Fibroblast of pulmonary artery (primary cell): ENCODE measurements at regions not wholly inside any gene's neighbourhood (a gene's known extent, or its start where the extent isn't known, plus 50 kb on each side); places are given as distances from the start of the nearest gene placed in this dataset.

Source experiments
- DNase-seq: peaks from one replicate; pipeline ENCODE4 v3.0.0-alpha.2; 2010; ENCODE audit warnings: low read depth
- H3K4me3 ChIP-seq: replicated peaks from 2 replicates; pipeline ENCODE4 v1.5.1; 2011; ENCODE audit warnings: low read depth, mild to moderate bottlenecking, control low read depth, low read length, moderate library complexity
- TF ChIP-seq, protein P1 (sequence below): IDR thresholded peaks from 2 replicates; pipeline ENCODE4 v1.5.1; 2011; ENCODE audit warnings: mild to moderate bottlenecking, control low read depth, low read length, inconsistent platforms; ENCODE audit errors: missing control alignments

DNA sequence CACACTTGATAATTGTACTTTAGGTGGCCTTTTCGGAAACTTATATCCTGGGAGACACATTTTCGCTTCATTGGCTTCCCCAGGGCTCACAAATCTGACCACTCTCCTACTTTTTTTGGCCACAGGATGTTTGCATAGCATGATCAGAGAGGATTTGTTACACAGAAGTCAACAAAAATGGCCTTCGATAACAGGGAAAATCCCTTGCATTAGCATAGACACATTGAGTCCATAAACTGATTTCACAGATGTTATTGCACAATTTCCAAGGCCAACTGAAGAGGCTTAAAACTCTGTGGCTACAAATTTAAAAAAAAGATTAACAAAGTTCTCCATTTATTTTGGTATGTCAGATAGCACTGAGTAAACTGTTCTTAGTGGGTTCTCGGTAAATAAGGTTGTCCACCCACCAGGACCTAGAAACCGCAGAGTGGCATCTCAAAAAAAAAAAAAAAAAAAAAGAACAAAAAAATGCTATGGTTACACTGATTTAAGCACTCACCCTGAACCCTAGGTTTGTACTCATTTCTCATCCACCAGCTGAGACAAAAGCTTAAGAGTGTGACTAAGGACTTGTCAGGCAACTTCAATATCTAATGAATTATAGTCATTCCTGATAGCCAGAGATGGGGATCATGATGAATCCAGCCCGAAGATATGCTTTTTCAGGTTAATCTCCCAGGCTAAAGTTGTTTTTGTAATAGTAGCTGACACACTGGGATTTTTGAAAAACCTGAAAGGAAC lies 188.9 kb upstream of the SYNPR start:
- TF ChIP-seq, protein P1, sequence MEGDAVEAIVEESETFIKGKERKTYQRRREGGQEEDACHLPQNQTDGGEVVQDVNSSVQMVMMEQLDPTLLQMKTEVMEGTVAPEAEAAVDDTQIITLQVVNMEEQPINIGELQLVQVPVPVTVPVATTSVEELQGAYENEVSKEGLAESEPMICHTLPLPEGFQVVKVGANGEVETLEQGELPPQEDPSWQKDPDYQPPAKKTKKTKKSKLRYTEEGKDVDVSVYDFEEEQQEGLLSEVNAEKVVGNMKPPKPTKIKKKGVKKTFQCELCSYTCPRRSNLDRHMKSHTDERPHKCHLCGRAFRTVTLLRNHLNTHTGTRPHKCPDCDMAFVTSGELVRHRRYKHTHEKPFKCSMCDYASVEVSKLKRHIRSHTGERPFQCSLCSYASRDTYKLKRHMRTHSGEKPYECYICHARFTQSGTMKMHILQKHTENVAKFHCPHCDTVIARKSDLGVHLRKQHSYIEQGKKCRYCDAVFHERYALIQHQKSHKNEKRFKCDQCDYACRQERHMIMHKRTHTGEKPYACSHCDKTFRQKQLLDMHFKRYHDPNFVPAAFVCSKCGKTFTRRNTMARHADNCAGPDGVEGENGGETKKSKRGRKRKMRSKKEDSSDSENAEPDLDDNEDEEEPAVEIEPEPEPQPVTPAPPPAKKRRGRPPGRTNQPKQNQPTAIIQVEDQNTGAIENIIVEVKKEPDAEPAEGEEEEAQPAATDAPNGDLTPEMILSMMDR: no peak
- no peak overlapping the region for H3K4me3 ChIP-seq
- no peak for DNase-seq

- H3K4me3 ChIP-seq: no peak overlapping the region
- TF ChIP-seq, protein P1: no peak
- no peak for DNase-seq
These were observed 188.4 kb upstream of the SYNPR start for GRCh38 chr3:63089751-63090132.

- DNase-seq: no peak
- TF ChIP-seq, protein P1: no peak
- no peak overlapping the region for H3K4me3 ChIP-seq
These were observed 187.5 kb upstream of the SYNPR start for GRCh38 chr3:63090656-63091055.

DNA sequence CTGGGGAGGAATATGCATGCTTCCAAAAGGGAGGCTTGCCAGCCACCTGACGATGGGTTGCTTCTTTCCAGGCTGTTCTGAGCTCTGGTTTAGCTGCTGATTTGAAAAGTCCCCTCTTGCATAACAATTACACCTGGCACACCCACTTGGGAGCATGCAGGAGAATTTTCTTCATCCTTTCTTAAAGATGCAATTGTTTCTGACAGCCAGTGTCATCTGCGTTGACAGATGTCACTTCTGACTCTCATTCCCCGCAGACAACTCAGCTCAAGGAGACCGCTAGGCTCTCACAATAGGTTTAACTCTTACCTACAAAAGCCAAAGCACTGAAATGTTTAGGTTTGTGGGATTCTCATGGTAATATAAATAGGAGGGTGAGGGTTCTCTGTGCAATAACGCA lies 185.6 kb upstream of the SYNPR start:
- DNase-seq: no peak
- TF ChIP-seq, protein P1: no peak
- H3K4me3 ChIP-seq: no peak overlapping the region

DNA sequence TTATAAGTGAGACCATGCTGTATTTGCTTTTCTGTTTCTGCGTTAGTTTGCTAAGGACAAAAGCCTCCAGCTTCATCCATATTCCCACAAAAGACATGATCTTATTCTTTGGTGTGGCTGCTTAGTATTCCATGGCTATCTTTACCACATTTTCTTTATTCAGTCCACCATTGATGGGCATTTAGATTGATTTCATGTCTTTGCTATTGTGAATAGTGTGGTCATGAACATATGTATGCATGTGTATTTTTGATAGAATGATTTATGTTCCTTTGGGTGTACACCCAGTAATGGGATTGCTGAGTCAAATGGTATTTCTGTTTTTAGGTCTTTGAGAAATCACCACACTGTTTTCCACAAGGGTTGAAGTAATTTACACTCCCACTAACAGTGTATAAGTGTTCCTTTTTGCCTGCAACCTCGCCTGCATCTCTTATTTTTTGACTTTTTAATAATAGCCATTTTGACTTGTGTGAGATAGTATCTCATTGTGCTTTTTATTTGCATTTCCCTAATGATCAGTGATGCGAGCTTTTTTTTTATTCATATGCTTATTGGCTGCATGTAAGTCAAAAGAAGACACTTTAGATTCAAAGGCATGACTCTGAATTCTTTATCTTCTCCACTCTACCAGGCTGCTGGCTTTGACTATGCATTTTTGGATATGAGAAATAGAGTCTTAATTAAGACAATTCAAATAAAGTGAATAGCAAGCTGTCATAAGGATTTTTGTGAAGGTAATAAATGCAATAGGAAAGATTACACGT lies 183.3 kb upstream of the SYNPR start:
- TF ChIP-seq, protein P1: no peak

DNA sequence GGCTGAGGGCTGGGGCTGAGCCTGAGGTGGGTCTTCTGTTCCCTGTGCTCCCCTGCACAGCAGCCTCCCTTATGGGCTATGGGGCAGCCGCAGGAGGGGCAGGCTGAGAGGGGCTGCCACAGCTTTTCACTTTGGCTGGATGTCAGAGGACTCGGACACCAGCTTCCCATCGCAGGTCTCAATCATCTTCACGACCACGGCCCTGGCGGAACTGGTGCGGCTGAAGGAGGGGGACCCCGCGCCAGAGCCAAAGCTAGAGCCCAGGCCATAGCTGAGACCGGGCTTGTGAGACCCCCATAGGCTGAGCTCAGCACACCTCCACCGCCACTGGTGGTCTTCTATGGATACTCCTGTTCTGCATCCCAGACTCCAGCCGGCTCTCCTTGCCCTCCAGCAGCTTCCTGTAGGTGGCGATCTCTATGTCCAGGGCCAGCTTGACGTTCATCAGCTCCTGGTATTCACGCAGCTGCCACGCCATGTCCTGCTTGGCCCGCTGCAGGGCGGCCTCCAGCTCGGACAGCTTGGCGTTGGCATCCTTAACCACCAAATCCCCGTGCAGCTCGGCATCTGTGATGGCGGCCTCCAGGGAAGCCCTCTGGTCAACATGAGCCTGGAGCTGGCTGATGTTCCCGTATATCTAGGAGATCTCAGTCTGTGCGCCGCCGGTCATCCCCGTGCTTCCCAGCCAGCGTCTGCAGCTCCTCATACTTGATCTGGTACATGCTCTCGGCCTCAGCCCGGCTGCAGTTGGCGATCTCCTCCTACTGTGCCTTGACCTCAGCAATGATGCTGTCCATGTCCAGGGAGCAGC lies 181.7 kb upstream of the SYNPR start:
- TF ChIP-seq, protein P1: no peak
- no peak for DNase-seq
- no peak overlapping the region for H3K4me3 ChIP-seq

More for the DNA sequence above, 183.3 kb upstream of the SYNPR start:
- no peak overlapping the region for H3K4me3 ChIP-seq
- no peak for DNase-seq
